A549 (cell line): ENCODE measurements at regions not wholly inside any gene's neighbourhood (a gene's known extent, or its start where the extent isn't known, plus 50 kb on each side); places are given as distances from the start of the nearest gene placed in this dataset.

ENCODE experiments used
- ATAC-seq, 2 experiments: fragments of 200-7000 bp in 1 of 2; fragments of >200 bp in 1 of 2; cut with Nextera tagmentation in 1 of 2; cut with Tn5 transposase in 1 of 2; 3 replicates each; pipeline versions ENCODE4 v1.8.0 to v1.9.1; 2018 to 2020; ENCODE audit warnings: mild to moderate bottlenecking in 1 of 2, moderate library complexity in 1 of 2
- CTCF ChIA-PET: fragments of 300-600 bp; sonication (Branson Sonifier 250); formaldehyde crosslinking; extraction: SDS; loops from one replicate; lab custom pipeline; 2021; ENCODE audit warnings: antibody characterized with exemption, inconsistent platforms; lab: Yijun Ruan, JAX
- POLR2A ChIA-PET: fragments of 350-600 bp; formaldehyde crosslinking; extraction: SDS; loops from one replicate; lab custom pipeline; 2021; ENCODE audit warnings: antibody characterized with exemption, inconsistent platforms; lab: Yijun Ruan, JAX
- DNase-seq, 2 experiments: peaks; one replicate each; pipeline versions ENCODE4 v3.0.0 to v3.0.0-alpha.2; 2011 to 2016; ENCODE audit warnings: low read depth in 1 of 2, low spot score in 1 of 2
- FAIRE-seq: peaks from 2 replicates; lab custom pipeline; 2011; peaks lifted over from hg19 to GRCh38; lab: Jason Lieb, UNC
- H3K27ac ChIP-seq, 2 experiments: fragments of >200 bp; sonication (Bioruptor Twin); formaldehyde crosslinking; 3 replicates each; pipeline ENCODE4 v1.5.1; 2016 to 2017
- H3K4me1 ChIP-seq: fragments of >200 bp; sonication (Bioruptor Twin); formaldehyde crosslinking; 3 replicates; pipeline ENCODE4 v1.6.1; 2016
- H3K4me2 ChIP-seq: fragments of >200 bp; sonication (Bioruptor Twin); formaldehyde crosslinking; 3 replicates; pipeline ENCODE4 v1.6.1; 2016
- H3K4me3 ChIP-seq: fragments of >200 bp; sonication (Bioruptor Twin); formaldehyde crosslinking; 3 replicates; pipeline ENCODE4 v1.5.1; 2016
- H3K9me3 ChIP-seq: fragments of >200 bp; sonication (Bioruptor Twin); formaldehyde crosslinking; 3 replicates; pipeline ENCODE4 v1.6.1; 2016
- ATOH8 ChIP-seq: fragments of 250-450 bp; sonication (Bioruptor Pico); IDR thresholded peaks from 2 replicates; pipeline ENCODE4 v1.5.0; 2020; ENCODE audit warnings: low read depth, mild to moderate bottlenecking, moderate library complexity
- BCL3 ChIP-seq: fragments of >200 bp; sonication (Bioruptor Twin); formaldehyde crosslinking; IDR thresholded peaks from 3 replicates; pipeline ENCODE4 v1.6.1; 2016
- CBX2 ChIP-seq: fragments of 200-600 bp; sonication (generic); IDR thresholded peaks from 2 replicates; pipeline ENCODE4 v1.6.1; 2016; ENCODE audit warnings: low read depth, mild to moderate bottlenecking, borderline replicate concordance
- CHD2 ChIP-seq: fragments of 150-350 bp; IDR thresholded peaks from 2 replicates; pipeline ENCODE4 v1.6.1; 2014; ENCODE audit warnings: low read length; ENCODE audit not compliant: partially characterized antibody
- CHD4 ChIP-seq: fragments of 200-600 bp; sonication (generic); IDR thresholded peaks from 2 replicates; pipeline ENCODE4 v1.6.1; 2016; ENCODE audit warnings: antibody characterized with exemption, mild to moderate bottlenecking, borderline replicate concordance
- CTCF ChIP-seq: fragments of >200 bp; sonication (Bioruptor Twin); formaldehyde crosslinking; IDR thresholded peaks from 3 replicates; pipeline ENCODE4 v1.5.1; 2016
- EHMT2 ChIP-seq: fragments of 200-600 bp; sonication (generic); IDR thresholded peaks from 2 replicates; pipeline ENCODE4 v1.6.1; 2016; ENCODE audit warnings: antibody characterized with exemption, low read depth, mild to moderate bottlenecking, moderate library complexity
- ESRRA ChIP-seq: fragments of 150-350 bp; IDR thresholded peaks from 2 replicates; pipeline ENCODE4 v1.6.1; 2014; ENCODE audit warnings: mild to moderate bottlenecking, low read length, borderline replicate concordance
- FOSL2 ChIP-seq, 2 experiments: fragments of 450-650 bp in 1 of 2; fragments of >200 bp in 1 of 2; sonication (Bioruptor Twin) in 1 of 2; formaldehyde crosslinking; IDR thresholded peaks; 2 replicates each; pipeline versions ENCODE4 v1.5.0 to v1.6.1; 2016 to 2020; ENCODE audit warnings: mild to moderate bottlenecking in 1 of 2, moderate library complexity in 1 of 2
- FOXS1 ChIP-seq: fragments of 250-450 bp; sonication (Bioruptor Pico); IDR thresholded peaks from 2 replicates; pipeline ENCODE4 v1.5.0; 2020; ENCODE audit warnings: mild to moderate bottlenecking, moderate library complexity
- GATA3 ChIP-seq: IDR thresholded peaks from 2 replicates; pipeline ENCODE4 v1.6.1; 2012; ENCODE audit warnings: borderline replicate concordance
- HOXB13 ChIP-seq: fragments of 250-450 bp; sonication (Bioruptor Pico); IDR thresholded peaks from 2 replicates; pipeline ENCODE4 v1.5.0; 2020; ENCODE audit warnings: low read depth, mild to moderate bottlenecking, moderate library complexity
- JUNB ChIP-seq: fragments of >200 bp; sonication (Bioruptor Twin); formaldehyde crosslinking; IDR thresholded peaks from 2 replicates; pipeline ENCODE4 v1.6.1; 2016
- KDM5A ChIP-seq: fragments of 200-600 bp; sonication (generic); IDR thresholded peaks from 2 replicates; pipeline ENCODE4 v1.6.1; 2016; ENCODE audit warnings: antibody characterized with exemption, mild to moderate bottlenecking
- MAFK ChIP-seq: fragments of 450-650 bp; IDR thresholded peaks from 2 replicates; pipeline ENCODE4 v1.6.1; 2014; ENCODE audit not compliant: partially characterized antibody
- MAX ChIP-seq: IDR thresholded peaks from 2 replicates; pipeline ENCODE4 v1.6.1; 2012
- NR3C1 ChIP-seq: fragments of >200 bp; sonication (Bioruptor Twin); formaldehyde crosslinking; IDR thresholded peaks from 3 replicates; pipeline ENCODE4 v1.6.1; 2017
- PBX3 ChIP-seq: IDR thresholded peaks from 2 replicates; pipeline ENCODE4 v1.6.1; 2012
- POLR2A ChIP-seq: IDR thresholded peaks from 2 replicates; pipeline ENCODE4 v1.6.1; 2012; ENCODE audit warnings: mild to moderate bottlenecking, low read length
- POLR2AphosphoS2 ChIP-seq: conservative IDR thresholded peaks from 2 replicates; pipeline ENCODE4 v1.6.1; 2012; ENCODE audit warnings: low read length, improper control_type of control experiment, inconsistent platforms
- RAD21 ChIP-seq, 2 experiments: fragments of >200 bp in 1 of 2; sonication (Bioruptor Twin) in 1 of 2; formaldehyde crosslinking in 1 of 2; IDR thresholded peaks in 1 of 2; conservative IDR thresholded peaks in 1 of 2; 2 replicates in 1 of 2; 3 replicates in 1 of 2; pipeline ENCODE4 v1.6.1; 2012 to 2018; ENCODE audit warnings: inconsistent platforms in 1 of 2
- RARB ChIP-seq: fragments of 250-450 bp; sonication (Bioruptor Pico); IDR thresholded peaks from 2 replicates; pipeline ENCODE4 v1.8.0; 2021; ENCODE audit warnings: mild to moderate bottlenecking, moderate library complexity
- REST ChIP-seq: fragments of 200-600 bp; sonication (generic); IDR thresholded peaks from 2 replicates; pipeline ENCODE4 v1.6.1; 2016; ENCODE audit warnings: antibody characterized with exemption, mild to moderate bottlenecking, moderate library complexity
- SMC3 ChIP-seq: fragments of >200 bp; sonication (Bioruptor Twin); formaldehyde crosslinking; IDR thresholded peaks from 3 replicates; pipeline ENCODE4 v1.6.1; 2018; ENCODE audit warnings: inconsistent platforms
- ZC3H11A ChIP-seq: fragments of 450-650 bp; IDR thresholded peaks from 2 replicates; pipeline ENCODE4 v1.6.1; 2014; ENCODE audit warnings: antibody characterized with exemption, mild to moderate bottlenecking
- WGBS: methylation state at CpG from one replicate; pipeline ENCODE4 v1.1.6; 2017; ENCODE audit errors: missing lambda C conversion rate; 5-methylcytosine and 5-hydroxymethylcytosine counted together

- FAIRE-seq, result no peak
- Histone ChIP-seq H3K9me3 (peaks cover 10% of the 10 kb centered on the region; the same call in 1 of the 3 replicates), H3K4me2 (no peak overlapping the region), H3K27ac (no peak overlapping the region), H3K4me1 (no peaks in the 10 kb centered on the region), H3K4me3 (no peak overlapping the region)
- ChIA-PET CTCF (interaction anchor here (1.0 to 1.3 kb wide), 2 partner anchors 449 to 450 kb away, joined by 3 read pairs; no protein-coding TSS in a partner anchor), POLR2A (no interaction called here)
- TF ChIP-seq CBX2 (no peak), CHD2 (no peak), RARB (CRISPR knock-in tag) (no peak), GATA3 (no peak), KDM5A (no peak), SMC3 (no peak), BCL3 (no peak), ATOH8 (no peak), MAX (no peak), NR3C1 (no peak)
- WGBS, result 7% methylated on average over 2 of the region's 2 CpGs
- DNase-seq, result no peak
- no peak for ATAC-seq
These were observed 306.0 kb downstream of the CRPPA start for GRCh38 chr7:16115374-16115773.

GRCh38 chr7:16114633-16115032, 306.7 kb downstream of the CRPPA start:
- peak in 1 of 2 experiments; percentile 37 for DNase-seq
- no peaks in the 10 kb centered on the region for H3K4me1 ChIP-seq
- no peak for FAIRE-seq
- H3K27ac ChIP-seq, result no peak overlapping the region
- H3K9me3 ChIP-seq, result peaks cover 11% of the 10 kb centered on the region; the same call in 1 of the 3 replicates
- H3K4me3 ChIP-seq, result no peak overlapping the region
- 3% methylated on average over 1 of the region's 1 CpG for WGBS
- TF ChIP-seq CHD4 (no peak), FOSL2 (IDR thresholded peaks at IDR 0.05) (no peak), FOSL2 (CRISPR knock-in tag; IDR thresholded peaks at IDR 0.05) (no peak), CTCF (peak; percentile 30; the same call in 1 of the 3 replicates), ESRRA (no peak), MAFK (no peak), ZC3H11A (no peak), RAD21 (conservative IDR thresholded peaks at IDR 0.05 in 1 of 2, IDR thresholded peaks at IDR 0.05 in 1 of 2) (peak; percentile 35 to 62; a peak in 4 of 5 replicates), JUNB (no peak), POLR2A (no peak), POLR2AphosphoS2 (no peak), HOXB13 (CRISPR knock-in tag) (no peak), PBX3 (no peak), SMC3 (peak; percentile 20; the same call in 1 of the 3 replicates), FOXS1 (CRISPR knock-in tag) (no peak), REST (no peak), ATOH8 (no peak), EHMT2 (no peak)
- H3K4me2 ChIP-seq, result no peak overlapping the region
- ChIA-PET POLR2A (no interaction called here), CTCF (interaction anchor here (1.3 kb wide), 1 partner anchor 451 kb away, joined by 3 read pairs; no protein-coding TSS in a partner anchor)
- no peak for ATAC-seq
